Neuronal stem cell (in vitro differentiated cells): ENCODE measurements at regions not wholly inside any gene's neighbourhood (a gene's known extent, or its start where the extent isn't known, plus 50 kb on each side); places are given as distances from the start of the nearest gene placed in this dataset.

Source experiments
- DNase-seq: peaks from one replicate; pipeline ENCODE4 v3.0.0-alpha.2; 2013; ENCODE audit warnings: low spot score
- H2AFZ ChIP-seq: one replicate; pipeline ENCODE4 v1.6.1; 2013; ENCODE audit warnings: mild to moderate bottlenecking, low read length, inconsistent platforms
- H2AK5ac ChIP-seq: 2 replicates; pipeline ENCODE4 v1.6.1; 2013; ENCODE audit warnings: low read depth, mild to moderate bottlenecking, inconsistent platforms, low read length, moderate library complexity, mixed read lengths
- H2BK120ac ChIP-seq: 2 replicates; pipeline ENCODE4 v1.6.1; 2013; ENCODE audit warnings: low read depth, mild to moderate bottlenecking, inconsistent platforms, low read length, moderate library complexity, mixed read lengths
- H2BK12ac ChIP-seq: one replicate; pipeline ENCODE4 v1.6.1; 2013; ENCODE audit warnings: low read length, inconsistent platforms
- H2BK15ac ChIP-seq: 2 replicates; pipeline ENCODE4 v1.6.1; 2013; ENCODE audit warnings: mild to moderate bottlenecking, low read length, inconsistent platforms, mixed read lengths
- H2BK5ac ChIP-seq: one replicate; pipeline ENCODE4 v1.6.1; 2013; ENCODE audit warnings: inconsistent platforms, mild to moderate bottlenecking, low read length, moderate library complexity
- H3K14ac ChIP-seq: one replicate; pipeline ENCODE4 v1.6.1; 2013; ENCODE audit warnings: low read length, inconsistent platforms
- H3K18ac ChIP-seq: 2 replicates; pipeline ENCODE4 v1.6.1; 2013; ENCODE audit warnings: low read length, inconsistent platforms
- H3K23ac ChIP-seq: 2 replicates; pipeline ENCODE4 v1.6.1; 2013; ENCODE audit warnings: low read depth, mild to moderate bottlenecking, mixed read lengths, low read length, inconsistent platforms; ENCODE audit not compliant: poor library complexity
- H3K27ac ChIP-seq: replicated peaks from 3 replicates; pipeline ENCODE4 v1.5.1; 2013; ENCODE audit warnings: low read length, inconsistent platforms
- H3K27me3 ChIP-seq, 3 experiments: 2 replicates each; pipeline ENCODE4 v1.6.1; 2013; ENCODE audit warnings: low read length in 3 of 3, mild to moderate bottlenecking in 2 of 3, inconsistent platforms in 1 of 3, low read depth in 1 of 3, mixed read lengths in 1 of 3, moderate library complexity in 1 of 3; ENCODE audit not compliant: control insufficient read depth in 3 of 3, insufficient read depth in 3 of 3
- H3K36me3 ChIP-seq, 2 donors: replicated peaks in 1 of 2; 2 replicates each; pipeline ENCODE4 v1.6.1; 2013; ENCODE audit warnings: low read length in 2 of 2; ENCODE audit not compliant: control insufficient read depth in 2 of 2, insufficient read depth in 2 of 2
- H3K4ac ChIP-seq: 2 replicates; pipeline ENCODE4 v1.6.1; 2013; ENCODE audit warnings: inconsistent platforms, mild to moderate bottlenecking, low read length, moderate library complexity
- H3K4me1 ChIP-seq, 2 donors: 1 replicate in 1 of 2; 2 replicates in 1 of 2; pipeline ENCODE4 v1.6.1; 2013; ENCODE audit warnings: low read length in 2 of 2, low read depth in 1 of 2; ENCODE audit not compliant: control insufficient read depth in 2 of 2, insufficient read depth in 1 of 2
- H3K4me2 ChIP-seq: one replicate; pipeline ENCODE4 v1.6.1; 2013; ENCODE audit warnings: mild to moderate bottlenecking, low read length, inconsistent platforms; ENCODE audit not compliant: insufficient read depth, poor library complexity, severe bottlenecking
- H3K4me3 ChIP-seq, 2 donors: 2 replicates each; pipeline ENCODE4 v1.5.1; 2013; ENCODE audit warnings: low read length in 2 of 2, mild to moderate bottlenecking in 2 of 2, inconsistent platforms in 1 of 2, moderate library complexity in 1 of 2
- H3K79me1 ChIP-seq: one replicate; pipeline ENCODE4 v1.6.1; 2013; ENCODE audit warnings: low read depth, mild to moderate bottlenecking, inconsistent platforms, low read length, moderate library complexity
- H3K9ac ChIP-seq: one replicate; pipeline ENCODE4 v1.6.1; 2013; ENCODE audit warnings: mild to moderate bottlenecking, low read depth, low read length, inconsistent platforms; ENCODE audit not compliant: poor library complexity
- H3K9me3 ChIP-seq, 2 donors: replicated peaks in 1 of 2; 2 replicates each; pipeline versions ENCODE3 to v1.6.1; 2013; ENCODE audit warnings: low read length in 2 of 2, mild to moderate bottlenecking in 2 of 2, inconsistent platforms in 1 of 2, low read depth in 1 of 2, mixed read lengths in 1 of 2, moderate library complexity in 1 of 2; ENCODE audit not compliant: control insufficient read depth in 2 of 2, insufficient read depth in 1 of 2
- H4K8ac ChIP-seq: one replicate; pipeline ENCODE4 v1.6.1; 2013; ENCODE audit warnings: low read depth, mild to moderate bottlenecking, inconsistent platforms, low read length, moderate library complexity
- H4K91ac ChIP-seq: one replicate; pipeline ENCODE4 v1.6.1; 2013; ENCODE audit warnings: low read length, low read depth, mild to moderate bottlenecking, inconsistent platforms; ENCODE audit not compliant: poor library complexity
- WGBS, 2 donors: extraction: QIAGEN DNeasy Blood & Tissue Kit; methylation state at CpG; one replicate each; pipeline ENCODE4 v1.1.7; 2013; ENCODE audit warnings: missing lambda C conversion rate in 2 of 2, mixed read lengths in 1 of 2; ENCODE audit not compliant: insufficient read length in 2 of 2, insufficient replicate concordance in 1 of 2; ENCODE audit errors: extremely low coverage in 2 of 2; 5-methylcytosine and 5-hydroxymethylcytosine counted together

- Histone ChIP-seq H2BK15ac (no peak overlapping the region), H3K36me3 (no peaks in the 10 kb centered on the region), H2BK5ac (no peak overlapping the region), H3K79me1 (no peaks in the 10 kb centered on the region), H4K91ac (no peak overlapping the region), H3K23ac (no peak overlapping the region), H3K27me3 (no peaks in the 10 kb centered on the region), H2AFZ (no peak overlapping the region), H3K18ac (no peak overlapping the region), H3K4me1 (no peaks in the 10 kb centered on the region), H3K9me3 (peaks cover 3% of the 10 kb centered on the region in 2 donors), H3K4me3 (no peak overlapping the region), H2AK5ac (no peak overlapping the region), H3K14ac (no peak overlapping the region), H3K27ac (no peak overlapping the region), H3K4me2 (no peak overlapping the region), H2BK12ac (no peak overlapping the region), H4K8ac (no peak overlapping the region), H3K4ac (no peak overlapping the region), H3K9ac (no peak overlapping the region), H2BK120ac (no peak overlapping the region)
- DNase-seq, result no peak
- no CpG with 5 or more reads among the region's 3 CpGs for WGBS, 2 donors
Measured at GRCh38 chr6:99137314-99137713, 189.6 kb upstream of the FBXL4 start.

GRCh38 chr6:99136488-99136887, 188.7 kb upstream of the FBXL4 start:
- Histone ChIP-seq H3K9ac (no peak overlapping the region), H3K4me3 (no peak overlapping the region), H2BK120ac (no peak overlapping the region), H3K18ac (no peak overlapping the region), H3K9me3 (peaks cover 3% of the 10 kb centered on the region in 2 donors), H3K14ac (no peak overlapping the region), H3K27me3 (no peaks in the 10 kb centered on the region), H2AK5ac (no peak overlapping the region), H3K79me1 (no peaks in the 10 kb centered on the region), H3K36me3 (no peaks in the 10 kb centered on the region), H3K4me1 (no peaks in the 10 kb centered on the region), H4K91ac (no peak overlapping the region), H2BK12ac (no peak overlapping the region), H3K4ac (no peak overlapping the region), H3K23ac (no peak overlapping the region), H2BK15ac (no peak overlapping the region), H2AFZ (no peak overlapping the region), H3K4me2 (no peak overlapping the region), H4K8ac (no peak overlapping the region), H2BK5ac (no peak overlapping the region), H3K27ac (no peak overlapping the region)
- DNase-seq, result no peak
- no CpG with 5 or more reads among the region's 3 CpGs for WGBS, 2 donors

- Histone ChIP-seq H3K18ac (no peak overlapping the region), H3K23ac (no peak overlapping the region), H2AK5ac (no peak overlapping the region), H4K8ac (no peak overlapping the region), H2BK15ac (no peak overlapping the region), H2AFZ (no peak overlapping the region), H3K36me3 (peaks cover 0 to 1% of the 10 kb centered on the region in 2 donors), H2BK12ac (no peak overlapping the region), H2BK5ac (no peak overlapping the region), H3K4me2 (no peak overlapping the region), H2BK120ac (no peak overlapping the region), H3K9ac (no peak overlapping the region), H3K27ac (no peak overlapping the region), H3K4me1 (no peaks in the 10 kb centered on the region), H3K79me1 (no peaks in the 10 kb centered on the region), H4K91ac (no peak overlapping the region), H3K4ac (no peak overlapping the region), H3K4me3 (no peak overlapping the region), H3K27me3 (no peaks in the 10 kb centered on the region), H3K14ac (no peak overlapping the region), H3K9me3 (no peaks in the 10 kb centered on the region)
- no CpG with 5 or more reads among the region's 4 CpGs for WGBS, 2 donors
- no peak for DNase-seq
Measured at GRCh38 chr6:99132026-99132635, 184.4 kb upstream of the FBXL4 start.

GRCh38 chr6:99130897-99131873, 183.4 kb upstream of the FBXL4 start:
- H2BK120ac ChIP-seq, result no peak overlapping the region
- no peak overlapping the region for H2BK12ac ChIP-seq
- H2BK5ac ChIP-seq, result no peak overlapping the region
- DNase-seq, result no peak
- H4K8ac ChIP-seq, result no peak overlapping the region
- no peaks in the 10 kb centered on the region for H3K79me1 ChIP-seq
- H3K4ac ChIP-seq, result no peak overlapping the region
- H3K4me2 ChIP-seq, result no peak overlapping the region
- no peak overlapping the region for H3K23ac ChIP-seq
- H3K9ac ChIP-seq, result no peak overlapping the region
- H3K9me3 ChIP-seq, result no peaks in the 10 kb centered on the region
- no peak overlapping the region for H2AFZ ChIP-seq
- peaks cover 0 to 1% of the 10 kb centered on the region in 2 donors for H3K36me3 ChIP-seq
- no peak overlapping the region for H3K18ac ChIP-seq
- no peak overlapping the region for H3K14ac ChIP-seq
- H2BK15ac ChIP-seq, result no peak overlapping the region
- H3K4me3 ChIP-seq, result no peak overlapping the region
- H3K4me1 ChIP-seq, result no peaks in the 10 kb centered on the region
- H3K27me3 ChIP-seq, result no peaks in the 10 kb centered on the region
- H2AK5ac ChIP-seq, result no peak overlapping the region
- no peak overlapping the region for H3K27ac ChIP-seq
- no CpG with 5 or more reads among the region's 15 CpGs for WGBS, 2 donors
- no peak overlapping the region for H4K91ac ChIP-seq
